IMR-90 (cell line): ENCODE measurements at regions not wholly inside any gene's neighbourhood (a gene's known extent, or its start where the extent isn't known, plus 50 kb on each side); places are given as distances from the start of the nearest gene placed in this dataset.

ENCODE experiments used
- ATAC-seq: fragments of 200-7000 bp; cut with Tn5 transposase; 2 replicates; pipeline ENCODE4 v1.9.1; 2020; ENCODE audit warnings: low read depth, mild to moderate bottlenecking, moderate library complexity
- BruUV-seq: library from RNA; stranded (reverse); fragments of 400-500 nt; replicated peaks from 2 replicates; lab custom pipeline; 2021; lab: Mats Ljungman, UMichigan
- CTCF ChIA-PET: fragments of 300-600 bp; formaldehyde crosslinking; extraction: SDS; loops from one replicate; lab custom pipeline; 2021; ENCODE audit warnings: antibody characterized with exemption; lab: Yijun Ruan, JAX
- POLR2A ChIA-PET: fragments of 300-600 bp; sonication (Branson Sonifier 250); formaldehyde crosslinking; loops from one replicate; lab custom pipeline; 2022; ENCODE audit warnings: antibody characterized with exemption; ENCODE audit not compliant: unreplicated experiment; lab: Charles Lee
- DNase-seq: peaks from one replicate; pipeline ENCODE4 v3.0.0; 2013
- H2AFZ ChIP-seq: replicated peaks from 2 replicates; pipeline ENCODE3; 2013; ENCODE audit warnings: low read length, mild to moderate bottlenecking; ENCODE audit not compliant: poor library complexity
- H2AK5ac ChIP-seq: 2 replicates; pipeline ENCODE4 v1.6.1; 2013; ENCODE audit warnings: low read depth, low read length, inconsistent platforms
- H2AK9ac ChIP-seq: replicated peaks from 2 replicates; pipeline ENCODE3; 2013; ENCODE audit warnings: mild to moderate bottlenecking, low read depth, low read length, moderate library complexity; ENCODE audit not compliant: poor library complexity
- H2BK120ac ChIP-seq: 2 replicates; pipeline ENCODE4 v1.6.1; 2013; ENCODE audit warnings: low read depth, low read length, inconsistent platforms
- H2BK15ac ChIP-seq: 3 replicates; pipeline ENCODE4 v1.6.1; 2013; ENCODE audit warnings: low read depth, low read length, inconsistent platforms
- H2BK20ac ChIP-seq: 2 replicates; pipeline ENCODE4 v1.6.1; 2013; ENCODE audit warnings: low read depth, mild to moderate bottlenecking, inconsistent platforms, low read length, moderate library complexity
- H2BK5ac ChIP-seq: 2 replicates; pipeline ENCODE4 v1.6.1; 2013; ENCODE audit warnings: mild to moderate bottlenecking, low read depth, low read length, inconsistent platforms; ENCODE audit not compliant: poor library complexity, severe bottlenecking
- H3K14ac ChIP-seq: replicated peaks from 2 replicates; pipeline ENCODE4 v1.6.1; 2013; ENCODE audit warnings: low read depth, low read length, inconsistent platforms
- H3K18ac ChIP-seq: 2 replicates; pipeline ENCODE4 v1.6.1; 2013; ENCODE audit warnings: low read depth, low read length, control low read depth
- H3K23ac ChIP-seq: 2 replicates; pipeline ENCODE4 v1.6.1; 2013; ENCODE audit warnings: low read depth, low read length, inconsistent platforms
- H3K27ac ChIP-seq: 2 replicates; pipeline ENCODE4 v1.5.1; 2013; ENCODE audit warnings: mild to moderate bottlenecking, control low read depth, low read length; ENCODE audit not compliant: insufficient read depth
- H3K27me3 ChIP-seq: 2 replicates; pipeline ENCODE4 v1.6.1; 2013; ENCODE audit warnings: low read length; ENCODE audit not compliant: control insufficient read depth, insufficient read depth
- H3K36me3 ChIP-seq: 2 replicates; pipeline ENCODE4 v1.6.1; 2013; ENCODE audit warnings: low read length, mixed read lengths; ENCODE audit not compliant: control insufficient read depth, insufficient read depth
- H3K4ac ChIP-seq: 2 replicates; pipeline ENCODE4 v1.6.1; 2013; ENCODE audit warnings: low read depth, low read length, inconsistent platforms
- H3K4me1 ChIP-seq: 2 replicates; pipeline ENCODE4 v1.6.1; 2013; ENCODE audit warnings: low read length, mixed read lengths; ENCODE audit not compliant: control insufficient read depth, insufficient read depth
- H3K4me2 ChIP-seq: 2 replicates; pipeline ENCODE4 v1.6.1; 2013; ENCODE audit warnings: low read depth, mild to moderate bottlenecking, control low read depth, low read length, moderate library complexity
- H3K4me3 ChIP-seq: 2 replicates; pipeline ENCODE4 v1.5.1; 2013; ENCODE audit warnings: low read depth, mild to moderate bottlenecking, control low read depth, low read length, moderate library complexity; ENCODE audit not compliant: insufficient read depth
- H3K56ac ChIP-seq: 2 replicates; pipeline ENCODE4 v1.6.1; 2013; ENCODE audit warnings: low read length, inconsistent platforms; ENCODE audit not compliant: insufficient read depth; ENCODE audit errors: extremely low read depth
- H3K79me1 ChIP-seq, 2 experiments: 2 replicates each; pipeline ENCODE4 v1.6.1; 2013; ENCODE audit warnings: low read length in 2 of 2, inconsistent platforms in 1 of 2, low read depth in 1 of 2
- H3K9ac ChIP-seq: 2 replicates; pipeline ENCODE4 v1.6.1; 2013; ENCODE audit warnings: low read depth, low read length, control low read depth
- H3K9me1 ChIP-seq: 2 replicates; pipeline ENCODE4 v1.6.1; 2013; ENCODE audit warnings: low read length, inconsistent platforms; ENCODE audit not compliant: insufficient read depth
- H3K9me3 ChIP-seq: 2 replicates; pipeline ENCODE4 v1.6.1; 2013; ENCODE audit warnings: low read length; ENCODE audit not compliant: control insufficient read depth, insufficient read depth
- H4K20me1 ChIP-seq: 2 replicates; pipeline ENCODE4 v1.6.1; 2013; ENCODE audit warnings: low read length, inconsistent platforms; ENCODE audit not compliant: insufficient read depth
- H4K5ac ChIP-seq: 2 replicates; pipeline ENCODE4 v1.6.1; 2013; ENCODE audit warnings: mild to moderate bottlenecking, low read depth, low read length, control low read depth
- H4K8ac ChIP-seq, 2 experiments: 2 replicates each; pipeline ENCODE4 v1.6.1; 2013; ENCODE audit warnings: low read depth in 2 of 2, low read length in 2 of 2, control low read depth in 1 of 2, inconsistent platforms in 1 of 2
- H4K91ac ChIP-seq: 2 replicates; pipeline ENCODE4 v1.6.1; 2013; ENCODE audit warnings: low read depth, low read length, inconsistent platforms; ENCODE audit not compliant: insufficient read depth
- BHLHE40 ChIP-seq: fragments of 150-350 bp; IDR thresholded peaks from 2 replicates; pipeline ENCODE4 v1.6.1; 2016; ENCODE audit warnings: mild to moderate bottlenecking, low read depth, low read length
- CEBPB ChIP-seq: IDR thresholded peaks from 2 replicates; pipeline ENCODE4 v1.6.1; 2012; ENCODE audit warnings: low read depth, low read length, improper control_type of control experiment
- FOS ChIP-seq: fragments of 150-350 bp; IDR thresholded peaks from 2 replicates; pipeline ENCODE4 v1.6.1; 2016; ENCODE audit warnings: low read depth, low read length
- MAFK ChIP-seq: IDR thresholded peaks from 2 replicates; pipeline ENCODE4 v1.6.1; 2012; ENCODE audit warnings: low read depth, low read length, improper control_type of control experiment
- POLR2A ChIP-seq: IDR thresholded peaks from 2 replicates; pipeline ENCODE4 v1.6.1; 2012; ENCODE audit warnings: mild to moderate bottlenecking, low read depth, low read length
- RAD21 ChIP-seq: IDR thresholded peaks from 2 replicates; pipeline ENCODE4 v1.6.1; 2012; ENCODE audit warnings: low read length, improper control_type of control experiment
- RFX5 ChIP-seq: IDR thresholded peaks from 2 replicates; pipeline ENCODE4 v1.8.0; 2012; ENCODE audit warnings: low read depth, mild to moderate bottlenecking, low read length, moderate library complexity
- WGBS, 2 experiments: methylation state at CpG; one replicate each; pipeline versions ENCODE4 v1.1.5 to v1.1.7; 2013; ENCODE audit warnings: missing lambda C conversion rate in 2 of 2; ENCODE audit not compliant: insufficient read length in 1 of 2; ENCODE audit errors: extremely low coverage in 2 of 2; 5-methylcytosine and 5-hydroxymethylcytosine counted together
- dilution Hi-C: fragments of 300-500 bp; cut with HindIII; formaldehyde crosslinking; loops from one replicate; pipeline ENCODE4 v1.14.3; 2018; ENCODE audit warnings: low sequenced_read_pairs; ENCODE audit not compliant: unreplicated experiment
- in situ Hi-C: fragments of 300-500 bp; cut with MboI; formaldehyde crosslinking; loops from 3 replicates; pipeline ENCODE4 v1.14.3; 2019; ENCODE audit warnings: low sequenced_read_pairs, inconsistent platforms, mixed read lengths
- intact Hi-C: fragments of 100-400 bp; cut with micrococcal nuclease; formaldehyde crosslinking; loops from 2 replicates; pipeline ENCODE4 v1.10.0; 2022
- TF ChIP-seq, protein P1 (sequence below): fragments of 150-350 bp; IDR thresholded peaks from 2 replicates; pipeline ENCODE4 v1.6.1; 2017; ENCODE audit warnings: mild to moderate bottlenecking, antibody characterized with exemption, low read length, low read depth
- TF ChIP-seq, protein P2 (sequence below): conservative IDR thresholded peaks from 2 replicates; pipeline ENCODE4 v1.5.1; 2012; ENCODE audit warnings: mild to moderate bottlenecking, low read depth, low read length, improper control_type of control experiment

DNA sequence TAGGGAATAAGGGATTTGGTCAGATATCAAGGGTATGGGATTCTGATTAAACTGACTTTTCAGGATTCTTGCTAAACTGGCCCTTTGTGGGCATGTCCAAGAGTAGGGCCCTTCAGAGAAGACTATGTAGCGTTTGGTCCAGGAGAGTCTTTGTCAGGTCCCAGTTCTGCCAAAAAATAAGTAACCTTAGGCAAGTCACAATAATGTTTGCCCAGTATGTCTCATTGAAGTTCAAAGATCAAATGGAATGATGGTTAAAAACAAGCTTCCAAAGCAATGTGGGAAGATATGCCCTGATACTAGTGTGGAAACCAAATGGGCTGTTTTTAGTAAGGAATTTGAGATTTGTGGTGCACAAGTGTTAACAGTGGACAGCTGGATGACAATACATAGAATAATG, 454.4 kb downstream of the WDR72 start:
- Histone ChIP-seq H3K9ac (no peak overlapping the region), H3K18ac (no peak overlapping the region), H4K5ac (no peak overlapping the region), H3K27me3 (no peaks in the 10 kb centered on the region), H2AK5ac (no peak overlapping the region), H2BK15ac (no peak overlapping the region), H2BK120ac (no peak overlapping the region), H3K79me1 (no peaks in the 10 kb centered on the region), H3K4me3 (no peak overlapping the region), H3K9me3 (peaks cover 19% of the 10 kb centered on the region), H2AK9ac (no peak overlapping the region), H3K4ac (no peak overlapping the region), H2BK20ac (no peak overlapping the region), H3K9me1 (no peaks in the 10 kb centered on the region), H4K20me1 (no peaks in the 10 kb centered on the region), H3K4me2 (no peak overlapping the region), H3K56ac (no peak overlapping the region), H3K36me3 (no peaks in the 10 kb centered on the region), H3K4me1 (no peaks in the 10 kb centered on the region), H4K91ac (no peak overlapping the region), H3K27ac (no peak overlapping the region), H2AFZ (no peak overlapping the region), H4K8ac (no peak overlapping the region), H2BK5ac (no peak overlapping the region), H3K14ac (no peak overlapping the region), H3K23ac (no peak overlapping the region)
- in situ Hi-C loops (no loop called here), intact Hi-C loops (no loop called here), dilution Hi-C loops (no loop called here)
- no peak for ATAC-seq
- 17% methylated on average over 1 of the region's 1 CpG; no CpG with 5 or more reads in 1 of the 2 experiments for WGBS, 2 experiments
- TF ChIP-seq POLR2A, result no peak
- TF ChIP-seq, protein P1, sequence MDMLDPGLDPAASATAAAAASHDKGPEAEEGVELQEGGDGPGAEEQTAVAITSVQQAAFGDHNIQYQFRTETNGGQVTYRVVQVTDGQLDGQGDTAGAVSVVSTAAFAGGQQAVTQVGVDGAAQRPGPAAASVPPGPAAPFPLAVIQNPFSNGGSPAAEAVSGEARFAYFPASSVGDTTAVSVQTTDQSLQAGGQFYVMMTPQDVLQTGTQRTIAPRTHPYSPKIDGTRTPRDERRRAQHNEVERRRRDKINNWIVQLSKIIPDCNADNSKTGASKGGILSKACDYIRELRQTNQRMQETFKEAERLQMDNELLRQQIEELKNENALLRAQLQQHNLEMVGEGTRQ, result no peak
- TF ChIP-seq CEBPB, result no peak
- no peak for TF ChIP-seq FOS
- TF ChIP-seq, protein P2, sequence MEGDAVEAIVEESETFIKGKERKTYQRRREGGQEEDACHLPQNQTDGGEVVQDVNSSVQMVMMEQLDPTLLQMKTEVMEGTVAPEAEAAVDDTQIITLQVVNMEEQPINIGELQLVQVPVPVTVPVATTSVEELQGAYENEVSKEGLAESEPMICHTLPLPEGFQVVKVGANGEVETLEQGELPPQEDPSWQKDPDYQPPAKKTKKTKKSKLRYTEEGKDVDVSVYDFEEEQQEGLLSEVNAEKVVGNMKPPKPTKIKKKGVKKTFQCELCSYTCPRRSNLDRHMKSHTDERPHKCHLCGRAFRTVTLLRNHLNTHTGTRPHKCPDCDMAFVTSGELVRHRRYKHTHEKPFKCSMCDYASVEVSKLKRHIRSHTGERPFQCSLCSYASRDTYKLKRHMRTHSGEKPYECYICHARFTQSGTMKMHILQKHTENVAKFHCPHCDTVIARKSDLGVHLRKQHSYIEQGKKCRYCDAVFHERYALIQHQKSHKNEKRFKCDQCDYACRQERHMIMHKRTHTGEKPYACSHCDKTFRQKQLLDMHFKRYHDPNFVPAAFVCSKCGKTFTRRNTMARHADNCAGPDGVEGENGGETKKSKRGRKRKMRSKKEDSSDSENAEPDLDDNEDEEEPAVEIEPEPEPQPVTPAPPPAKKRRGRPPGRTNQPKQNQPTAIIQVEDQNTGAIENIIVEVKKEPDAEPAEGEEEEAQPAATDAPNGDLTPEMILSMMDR, result no peak
- TF ChIP-seq BHLHE40, result no peak
- TF ChIP-seq RFX5, result no peak
- TF ChIP-seq MAFK, result no peak
- TF ChIP-seq RAD21, result no peak
- ChIA-PET CTCF (no interaction called here), POLR2A (no interaction called here)
- no peak for DNase-seq
- BruUV-seq, result no TSS peak
